HepG2 (cell line): ENCODE measurements at regions not wholly inside any gene's neighbourhood (a gene's known extent, or its start where the extent isn't known, plus 50 kb on each side); places are given as distances from the start of the nearest gene placed in this dataset.

Experiments used
- ATAC-seq: fragments of 200-7000 bp; cut with Tn5 transposase; 3 replicates; pipeline ENCODE4 v1.9.1; 2020; ENCODE audit warnings: mild to moderate bottlenecking, moderate library complexity
- BruUV-seq: library from RNA; stranded (reverse); fragments of 400-500 nt; replicated peaks from 2 replicates; lab custom pipeline; 2021; lab: Mats Ljungman, UMichigan
- CTCF ChIA-PET: fragments of 300-600 bp; formaldehyde crosslinking; extraction: SDS; loops from one replicate; lab custom pipeline; 2021; ENCODE audit warnings: low total read pairs, inconsistent platforms, low intra/inter-chr PET ratio; lab: Yijun Ruan, JAX
- POLR2A ChIA-PET: fragments of 350-600 bp; sonication (Branson Sonifier 250); formaldehyde crosslinking; loops from one replicate; lab custom pipeline; 2020; ENCODE audit warnings: antibody characterized with exemption, inconsistent platforms; lab: Yijun Ruan, JAX
- DNase-seq: peaks from one replicate; pipeline ENCODE4 v3.0.0-alpha.2; 2015; ENCODE audit warnings: low spot score
- FAIRE-seq: peaks from 3 replicates; lab custom pipeline; 2011; peaks lifted over from hg19 to GRCh38; lab: Jason Lieb, UNC
- H2AFZ ChIP-seq: one replicate; pipeline ENCODE4 v1.6.1; 2011; ENCODE audit warnings: low read length, inconsistent platforms
- H3K27ac ChIP-seq: fragments of 300-600 bp; 3 replicates; pipeline ENCODE4 v1.8.0; 2011; ENCODE audit warnings: mixed run types, mild to moderate bottlenecking, mixed read lengths, low read length, inconsistent platforms; ENCODE audit not compliant: insufficient read depth; ENCODE audit errors: extremely low read length
- H3K27me3 ChIP-seq, 2 experiments: fragments of 200-600 bp in 1 of 2; 2 replicates in 1 of 2; 3 replicates in 1 of 2; pipeline versions ENCODE4 v1.6.0 to v1.8.0; 2011; ENCODE audit warnings: low read length in 2 of 2, mild to moderate bottlenecking in 2 of 2, moderate library complexity in 2 of 2, inconsistent platforms in 1 of 2; ENCODE audit not compliant: insufficient read depth in 2 of 2, control insufficient read depth in 1 of 2
- H3K36me3 ChIP-seq, 2 experiments: fragments of 200-600 bp in 1 of 2; replicated peaks in 1 of 2; 2 replicates in 1 of 2; 3 replicates in 1 of 2; pipeline versions ENCODE4 v1.5.1 to v1.8.0; 2011; ENCODE audit warnings: low read length in 2 of 2, inconsistent platforms in 1 of 2; ENCODE audit not compliant: insufficient read depth in 2 of 2, control insufficient read depth in 1 of 2
- H3K4me1 ChIP-seq: 2 replicates; pipeline ENCODE4 v1.5.1; 2012; ENCODE audit warnings: low read length, inconsistent platforms; ENCODE audit not compliant: insufficient read depth
- H3K4me2 ChIP-seq: 2 replicates; pipeline ENCODE4 v1.6.0; 2011; ENCODE audit warnings: low read depth, low read length, inconsistent platforms
- H3K4me3 ChIP-seq, 3 experiments: fragments of 200-600 bp in 1 of 3; sonication (generic), shearing (Covaris generic) in 1 of 3; replicated peaks in 1 of 3; 2 replicates each; pipeline ENCODE4 v1.5.1; 2011 to 2016; ENCODE audit warnings: low read length in 3 of 3, inconsistent platforms in 2 of 3, low read depth in 2 of 3, mild to moderate bottlenecking in 2 of 3, control low read depth in 1 of 3, mixed read lengths in 1 of 3; ENCODE audit not compliant: insufficient read depth in 1 of 3
- H3K79me2 ChIP-seq: one replicate; pipeline ENCODE4 v1.6.1; 2011; ENCODE audit warnings: low read length, inconsistent platforms; ENCODE audit not compliant: insufficient read depth
- H3K9ac ChIP-seq: 2 replicates; pipeline ENCODE4 v1.6.0; 2011; ENCODE audit warnings: mild to moderate bottlenecking, low read depth, low read length, inconsistent platforms; ENCODE audit not compliant: insufficient read depth
- H3K9me3 ChIP-seq: 2 replicates; pipeline ENCODE4 v1.5.1; 2012; ENCODE audit warnings: mild to moderate bottlenecking, low read length
- H4K20me1 ChIP-seq: 2 replicates; pipeline ENCODE4 v1.6.0; 2011; ENCODE audit warnings: inconsistent platforms, mild to moderate bottlenecking, low read length, moderate library complexity; ENCODE audit not compliant: insufficient read depth
- ATAD3A ChIP-seq: sonication (generic); formaldehyde crosslinking; IDR thresholded peaks from 2 replicates; pipeline ENCODE4 v1.4.0; 2020; ENCODE audit warnings: missing genetic modification reagents
- FOXA1 ChIP-seq, 2 experiments: fragments of 450-650 bp in 1 of 2; sonication (generic) in 1 of 2; formaldehyde crosslinking in 1 of 2; IDR thresholded peaks; 2 replicates each; pipeline versions ENCODE4 v1.4.0 to v1.6.1; 2016 to 2020; ENCODE audit warnings: missing genetic modification reagents in 1 of 2
- FOXJ3 ChIP-seq: sonication (generic); formaldehyde crosslinking; IDR thresholded peaks from 2 replicates; pipeline ENCODE4 v1.4.0; 2020; ENCODE audit warnings: missing genetic modification reagents, mild to moderate bottlenecking, borderline replicate concordance
- GABPA ChIP-seq, 2 experiments: IDR thresholded peaks; 2 replicates each; pipeline ENCODE4 v1.6.1; 2011 to 2016; ENCODE audit warnings: low read depth in 2 of 2, low read length in 1 of 2, missing biosample characterization in 1 of 2, missing genetic modification characterization in 1 of 2
- GTF3A ChIP-seq: sonication (generic); formaldehyde crosslinking; conservative IDR thresholded peaks from 2 replicates; pipeline ENCODE4 v1.4.0; 2020; ENCODE audit warnings: mild to moderate bottlenecking, missing genetic modification reagents
- KDM5B ChIP-seq: sonication (generic); formaldehyde crosslinking; IDR thresholded peaks from 2 replicates; pipeline ENCODE4 v1.4.0; 2020; ENCODE audit warnings: missing genetic modification reagents, mild to moderate bottlenecking, borderline replicate concordance
- MAZ ChIP-seq, 2 experiments: sonication (generic) in 1 of 2; formaldehyde crosslinking in 1 of 2; IDR thresholded peaks; 2 replicates each; pipeline versions ENCODE4 v1.5.0 to v1.6.1; 2012 to 2020; ENCODE audit warnings: low read depth in 2 of 2, mild to moderate bottlenecking in 2 of 2, borderline replicate concordance in 1 of 2, improper control_type of control experiment in 1 of 2, low read length in 1 of 2, missing genetic modification reagents in 1 of 2, moderate library complexity in 1 of 2
- MIER3 ChIP-seq: IDR thresholded peaks from 2 replicates; pipeline ENCODE4 v1.6.1; 2016; ENCODE audit warnings: missing compliant biosample characterization, borderline replicate concordance
- MTF1 ChIP-seq: sonication (generic); formaldehyde crosslinking; IDR thresholded peaks from 2 replicates; pipeline ENCODE4 v1.5.0; 2020; ENCODE audit warnings: missing genetic modification reagents
- NFATC3 ChIP-seq: sonication (generic); formaldehyde crosslinking; IDR thresholded peaks from 2 replicates; pipeline ENCODE4 v1.5.1; 2020; ENCODE audit warnings: mild to moderate bottlenecking, missing genetic modification reagents
- SMAD1 ChIP-seq: sonication (generic); formaldehyde crosslinking; IDR thresholded peaks from 2 replicates; pipeline ENCODE4 v1.4.0; 2020; ENCODE audit warnings: missing genetic modification reagents, low read depth, mild to moderate bottlenecking, borderline replicate concordance
- SMC3 ChIP-seq: IDR thresholded peaks from 2 replicates; pipeline ENCODE4 v1.6.1; 2011; ENCODE audit warnings: low read length, improper control_type of control experiment
- SP2 ChIP-seq: sonication (generic); formaldehyde crosslinking; IDR thresholded peaks from 2 replicates; pipeline ENCODE4 v1.5.1; 2020; ENCODE audit warnings: mild to moderate bottlenecking, missing genetic modification reagents
- SRF ChIP-seq: IDR thresholded peaks from 2 replicates; pipeline ENCODE4 v1.6.1; 2011; ENCODE audit warnings: mild to moderate bottlenecking, low read depth, low read length, moderate library complexity
- TCF7L2 ChIP-seq: IDR thresholded peaks from 2 replicates; pipeline ENCODE4 v1.6.1; 2011; ENCODE audit warnings: mild to moderate bottlenecking, low read depth, low read length, moderate library complexity
- ZFP62 ChIP-seq: sonication (generic); formaldehyde crosslinking; IDR thresholded peaks from 2 replicates; pipeline ENCODE4 v1.4.0; 2020; ENCODE audit warnings: missing genetic modification reagents
- ZNF101 ChIP-seq: sonication (generic); formaldehyde crosslinking; IDR thresholded peaks from 2 replicates; pipeline ENCODE4 v1.4.0; 2020; ENCODE audit warnings: mild to moderate bottlenecking, low read depth, missing genetic modification reagents, borderline replicate concordance
- ZNF17 ChIP-seq: sonication (generic); formaldehyde crosslinking; IDR thresholded peaks from 2 replicates; pipeline ENCODE4 v1.5.0; 2020; ENCODE audit warnings: mild to moderate bottlenecking, missing genetic modification reagents
- ZNF205 ChIP-seq: IDR thresholded peaks from 2 replicates; pipeline ENCODE4 v1.6.1; 2018; ENCODE audit warnings: missing biosample characterization, missing genetic modification reagents
- ZSCAN21 ChIP-seq: sonication (generic); formaldehyde crosslinking; IDR thresholded peaks from 2 replicates; pipeline ENCODE4 v1.8.0; 2022; ENCODE audit warnings: mild to moderate bottlenecking, missing genetic modification reagents, moderate library complexity, borderline replicate concordance
- ZZZ3 ChIP-seq: sonication (generic); formaldehyde crosslinking; IDR thresholded peaks from 2 replicates; pipeline ENCODE4 v1.4.0; 2020; ENCODE audit warnings: missing genetic modification reagents, mild to moderate bottlenecking, borderline replicate concordance
- in situ Hi-C: cut with HindIII; loops from 2 replicates; pipeline ENCODE4 v1.10.0; 2017; ENCODE audit warnings: low pct_unique_long_range_greater_than_20kb; ENCODE audit not compliant: extremely low pct_ligation_motif_present
- intact Hi-C: fragments of 100-400 bp; cut with micrococcal nuclease; formaldehyde crosslinking; loops from one replicate; pipeline ENCODE4 v1.10.0; 2022; ENCODE audit not compliant: unreplicated experiment
- TF ChIP-seq, protein P1 (sequence below): sonication (generic); formaldehyde crosslinking; IDR thresholded peaks from 2 replicates; pipeline ENCODE4 v1.5.0; 2020; ENCODE audit warnings: missing genetic modification reagents
- TF ChIP-seq, protein P2 (sequence below): sonication (generic); formaldehyde crosslinking; IDR thresholded peaks from 2 replicates; pipeline ENCODE4 v1.4.0; 2020; ENCODE audit warnings: missing genetic modification reagents
- TF ChIP-seq, protein P3 (sequence below): sonication (generic); formaldehyde crosslinking; IDR thresholded peaks from 2 replicates; pipeline ENCODE4 v1.8.1; 2023; ENCODE audit warnings: mild to moderate bottlenecking, inconsistent platforms, moderate library complexity, missing genetic modification reagents, borderline replicate concordance

DNA sequence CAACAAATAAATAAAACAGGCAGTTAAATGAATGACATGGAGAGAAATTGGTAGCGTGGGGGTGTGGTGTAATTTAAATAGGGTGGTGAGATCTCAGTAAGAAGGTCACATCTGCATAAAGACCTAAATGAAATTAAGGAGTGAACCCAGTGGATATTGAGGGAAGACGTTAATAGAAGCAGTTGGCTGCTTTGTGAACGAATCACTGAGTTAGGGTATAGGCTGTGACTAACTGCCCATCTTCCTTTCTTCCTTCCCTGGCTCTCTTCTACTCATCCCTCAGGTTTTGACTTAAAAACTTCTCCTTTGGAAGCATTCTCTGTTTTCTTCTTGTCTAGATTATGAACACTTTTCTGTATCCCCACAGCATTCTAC, 64.7 kb downstream of the BTG1 start (continued):
- no peak for TF ChIP-seq ZNF101 (CRISPR knock-in tag)
- no peak for TF ChIP-seq ZNF205 (CRISPR knock-in tag)
- TF ChIP-seq FOXJ3 (CRISPR knock-in tag), result no peak
- no peak for TF ChIP-seq ZZZ3 (CRISPR knock-in tag)
- no peak for TF ChIP-seq SMAD1 (CRISPR knock-in tag)
- TF ChIP-seq MTF1 (CRISPR knock-in tag), result no peak
- TF ChIP-seq ZNF17, result no peak
- no peak for TF ChIP-seq TCF7L2
- TF ChIP-seq, all 625 proteins: peak for 0

DNA sequence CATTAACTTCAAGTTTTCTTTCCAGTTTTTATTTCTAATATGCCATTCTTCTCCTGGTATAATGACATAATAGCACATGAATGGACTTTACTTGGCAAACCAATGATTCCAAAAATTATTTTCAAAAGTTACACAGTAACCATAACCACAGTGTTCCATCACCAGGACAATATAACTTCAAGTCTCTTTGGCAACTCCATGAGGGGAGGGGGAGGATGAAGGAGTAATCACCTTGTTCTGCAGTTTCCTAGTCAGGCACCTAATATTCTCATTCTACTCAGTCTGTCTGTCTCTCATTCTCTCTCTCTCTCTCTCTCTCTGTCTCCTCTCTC, 66.6 kb downstream of the BTG1 start:
- ChIA-PET CTCF (no interaction called here), POLR2A (no interaction called here)
- Histone ChIP-seq H2AFZ (no peak overlapping the region), H3K9me3 (no peaks in the 10 kb centered on the region), H3K27me3 (no peaks in the 10 kb centered on the region), H3K4me3 (no peak overlapping the region), H3K4me2 (no peak overlapping the region), H3K79me2 (no peaks in the 10 kb centered on the region), H3K4me1 (peaks cover 30% of the 10 kb centered on the region), H3K9ac (no peak overlapping the region), H3K27ac (no peak overlapping the region), H4K20me1 (no peaks in the 10 kb centered on the region), H3K36me3 (no peaks in the 10 kb centered on the region)
- FAIRE-seq, result no peak
- no TSS peak for BruUV-seq
- in situ Hi-C loops, result no loop called here
- intact Hi-C loops, result no loop called here
- ATAC-seq, result no peak
- DNase-seq, result no peak
- TF ChIP-seq MIER3 (CRISPR knock-in tag) (no peak), KDM5B (no peak), NFATC3 (CRISPR knock-in tag) (no peak), ZFP62 (no peak), SMC3 (no peak), SP2 (CRISPR knock-in tag) (no peak), FOXA1 (IDR thresholded peaks at IDR 0.05) (no peak), FOXA1 (CRISPR knock-in tag; IDR thresholded peaks at IDR 0.05) (no peak), MAZ (IDR thresholded peaks at IDR 0.05; ENCODE audit: borderline replicate concordance, low read depth, low read length) (no peak), MAZ (CRISPR knock-in tag; IDR thresholded peaks at IDR 0.05; ENCODE audit: low read depth) (no peak), ZSCAN21 (CRISPR knock-in tag) (no peak), GTF3A (CRISPR knock-in tag) (no peak), GABPA (IDR thresholded peaks at IDR 0.05; ENCODE audit: low read depth, low read length) (no peak), GABPA (CRISPR knock-in tag; IDR thresholded peaks at IDR 0.05; ENCODE audit: low read depth) (no peak), SRF (no peak), ATAD3A (CRISPR knock-in tag) (no peak)
- TF ChIP-seq, protein P1, sequence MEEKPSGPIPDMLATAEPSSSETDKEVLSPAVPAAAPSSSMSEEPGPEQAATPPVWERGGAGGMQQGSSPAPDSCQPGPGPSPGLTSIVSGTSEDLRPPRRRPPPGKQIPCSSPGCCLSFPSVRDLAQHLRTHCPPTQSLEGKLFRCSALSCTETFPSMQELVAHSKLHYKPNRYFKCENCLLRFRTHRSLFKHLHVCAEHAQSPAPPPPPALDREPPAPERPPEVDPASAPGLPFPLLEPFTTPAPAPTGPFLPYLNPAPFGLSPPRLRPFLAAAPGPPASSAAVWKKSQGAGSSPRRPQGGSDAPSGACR (CRISPR knock-in tag), result no peak
- TF ChIP-seq, protein P2, sequence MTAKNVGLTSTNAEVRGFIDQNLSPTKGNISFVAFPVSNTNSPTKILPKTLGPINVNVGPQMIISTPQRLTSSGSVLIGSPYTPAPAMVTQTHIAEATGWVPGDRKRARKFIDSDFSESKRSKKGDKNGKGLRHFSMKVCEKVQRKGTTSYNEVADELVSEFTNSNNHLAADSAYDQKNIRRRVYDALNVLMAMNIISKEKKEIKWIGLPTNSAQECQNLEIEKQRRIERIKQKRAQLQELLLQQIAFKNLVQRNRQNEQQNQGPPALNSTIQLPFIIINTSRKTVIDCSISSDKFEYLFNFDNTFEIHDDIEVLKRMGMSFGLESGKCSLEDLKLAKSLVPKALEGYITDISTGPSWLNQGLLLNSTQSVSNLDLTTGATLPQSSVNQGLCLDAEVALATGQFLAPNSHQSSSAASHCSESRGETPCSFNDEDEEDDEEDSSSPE (CRISPR knock-in tag), result no peak
- TF ChIP-seq, protein P3, sequence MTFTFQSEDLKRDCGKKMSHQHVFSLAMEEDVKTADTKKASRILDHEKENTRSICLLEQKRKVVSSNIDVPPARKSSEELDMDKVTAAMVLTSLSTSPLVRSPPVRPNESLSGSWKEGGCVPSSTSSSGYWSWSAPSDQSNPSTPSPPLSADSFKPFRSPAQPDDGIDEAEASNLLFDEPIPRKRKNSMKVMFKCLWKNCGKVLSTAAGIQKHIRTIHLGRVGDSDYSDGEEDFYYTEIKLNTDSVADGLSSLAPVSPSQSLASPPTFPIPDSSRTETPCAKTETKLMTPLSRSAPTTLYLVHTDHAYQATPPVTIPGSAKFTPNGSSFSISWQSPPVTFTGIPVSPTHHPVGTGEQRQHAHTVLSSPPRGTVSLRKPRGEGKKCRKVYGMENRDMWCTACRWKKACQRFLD (CRISPR knock-in tag), result no peak
